Panc1 (cell line): ENCODE measurements at regions not wholly inside any gene's neighbourhood (a gene's known extent, or its start where the extent isn't known, plus 50 kb on each side); places are given as distances from the start of the nearest gene placed in this dataset.

ENCODE experiments used
- ATAC-seq: fragments of 200-7000 bp; cut with Tn5 transposase; 2 replicates; pipeline ENCODE4 v1.9.1; 2020; ENCODE audit warnings: mild to moderate bottlenecking, moderate library complexity
- BruUV-seq: library from RNA; stranded (reverse); fragments of 400-500 nt; replicated peaks from 2 replicates; lab custom pipeline; 2021; lab: Mats Ljungman, UMichigan
- CTCF ChIA-PET: fragments of 300-600 bp; sonication (Branson Sonifier 250); formaldehyde crosslinking; loops from one replicate; lab custom pipeline; 2022; ENCODE audit warnings: antibody characterized with exemption; lab: Charles Lee
- POLR2A ChIA-PET: fragments of 300-600 bp; sonication (Branson Sonifier 250); formaldehyde crosslinking; loops from one replicate; lab custom pipeline; 2022; ENCODE audit warnings: antibody characterized with exemption; lab: Charles Lee
- DNase-seq: peaks from one replicate; pipeline ENCODE4 v3.0.0-alpha.2; 2010; ENCODE audit warnings: low read depth, low spot score
- H3K27ac ChIP-seq: 2 replicates; pipeline ENCODE4 v1.5.1; 2011; ENCODE audit warnings: mild to moderate bottlenecking, low read length, inconsistent platforms
- H3K27me3 ChIP-seq: fragments of 200-500 bp; sonication (Bioruptor generic); 2 replicates; pipeline ENCODE4 v1.6.0; 2014; ENCODE audit warnings: low read length, inconsistent platforms; ENCODE audit not compliant: control insufficient read depth, insufficient read depth
- H3K36me3 ChIP-seq: fragments of 200-500 bp; sonication (Bioruptor generic); 2 replicates; pipeline ENCODE4 v1.5.1; 2014; ENCODE audit warnings: inconsistent platforms, mild to moderate bottlenecking, low read length, moderate library complexity; ENCODE audit not compliant: control insufficient read depth, insufficient read depth
- H3K4me1 ChIP-seq: 2 replicates; pipeline ENCODE4 v1.5.1; 2011; ENCODE audit warnings: inconsistent platforms, mild to moderate bottlenecking, low read length, moderate library complexity; ENCODE audit not compliant: control insufficient read depth, insufficient read depth
- H3K4me3 ChIP-seq, 2 experiments: 2 replicates each; pipeline ENCODE4 v1.5.1; 2011 to 2012; ENCODE audit warnings: low read depth in 2 of 2, low read length in 2 of 2, mild to moderate bottlenecking in 2 of 2, inconsistent platforms in 1 of 2, moderate library complexity in 1 of 2
- H3K9me3 ChIP-seq: fragments of 200-500 bp; sonication (Bioruptor generic); 2 replicates; pipeline ENCODE4 v1.5.1; 2014; ENCODE audit warnings: low read depth, mild to moderate bottlenecking, inconsistent platforms, low read length, moderate library complexity; ENCODE audit not compliant: control insufficient read depth, insufficient read depth
- POLR2AphosphoS5 ChIP-seq: IDR thresholded peaks from 2 replicates; pipeline ENCODE4 v1.6.1; 2012; ENCODE audit warnings: mild to moderate bottlenecking, low read depth, low read length, moderate library complexity
- SIN3A ChIP-seq: IDR thresholded peaks from 2 replicates; pipeline ENCODE4 v1.6.1; 2012; ENCODE audit warnings: low read depth, mild to moderate bottlenecking, low read length, moderate library complexity, borderline replicate concordance; ENCODE audit not compliant: insufficient read depth
- TCF7L2 ChIP-seq: IDR thresholded peaks from 2 replicates; pipeline ENCODE4 v1.6.1; 2011; ENCODE audit warnings: mild to moderate bottlenecking, low read depth, low read length, inconsistent platforms
- in situ Hi-C: cut with HindIII; loops from 2 replicates; pipeline ENCODE4 v1.10.0; 2016; ENCODE audit warnings: low sequenced_read_pairs, low pct_unique_long_range_greater_than_20kb
- intact Hi-C: fragments of 100-400 bp; cut with micrococcal nuclease; formaldehyde crosslinking; loops from one replicate; pipeline ENCODE4 v1.10.0; 2022; ENCODE audit not compliant: unreplicated experiment
- TF ChIP-seq, protein P1 (sequence below), 2 experiments: IDR thresholded peaks; 2 replicates each; pipeline ENCODE4 v1.6.1; 2011 to 2012; ENCODE audit warnings: low read depth in 2 of 2, control low read depth in 1 of 2, low read length in 1 of 2, mild to moderate bottlenecking in 1 of 2, moderate library complexity in 1 of 2; ENCODE audit not compliant: insufficient read depth in 1 of 2
- TF ChIP-seq, protein P2 (sequence below): fragments of 450-650 bp; IDR thresholded peaks from 2 replicates; pipeline ENCODE4 v1.5.1; 2017; ENCODE audit warnings: mild to moderate bottlenecking

DNA sequence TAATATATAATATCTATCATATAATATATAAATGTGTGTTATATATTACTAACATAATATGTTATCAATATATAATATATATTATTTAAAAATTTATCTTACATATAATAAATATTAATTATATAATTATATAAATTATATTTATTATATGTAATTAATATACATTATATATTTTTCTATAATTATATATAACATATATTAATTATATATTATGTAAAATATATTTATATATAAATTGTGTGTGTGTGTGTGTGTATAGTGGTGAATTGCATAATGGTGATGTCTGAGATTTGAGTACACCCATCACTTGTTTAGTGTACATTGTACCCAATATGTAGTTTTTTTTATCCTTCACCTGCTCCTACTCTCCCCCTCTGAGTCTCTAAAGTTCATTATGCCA is 205.9 kb upstream of the KCNG1 start:
- DNase-seq (no peak), ATAC-seq (no peak)
- Histone ChIP-seq H3K27me3 (peaks cover 10% of the 10 kb centered on the region), H3K36me3 (no peaks in the 10 kb centered on the region), H3K4me1 (peaks cover 2% of the 10 kb centered on the region; the same call in 1 of the 2 replicates), H3K27ac (no peak overlapping the region), H3K9me3 (no peaks in the 10 kb centered on the region), H3K4me3 (no peak overlapping the region)
- in situ Hi-C loops (no loop called here), intact Hi-C loops (no loop called here)
- no TSS peak for BruUV-seq
- TF ChIP-seq, protein P1, sequence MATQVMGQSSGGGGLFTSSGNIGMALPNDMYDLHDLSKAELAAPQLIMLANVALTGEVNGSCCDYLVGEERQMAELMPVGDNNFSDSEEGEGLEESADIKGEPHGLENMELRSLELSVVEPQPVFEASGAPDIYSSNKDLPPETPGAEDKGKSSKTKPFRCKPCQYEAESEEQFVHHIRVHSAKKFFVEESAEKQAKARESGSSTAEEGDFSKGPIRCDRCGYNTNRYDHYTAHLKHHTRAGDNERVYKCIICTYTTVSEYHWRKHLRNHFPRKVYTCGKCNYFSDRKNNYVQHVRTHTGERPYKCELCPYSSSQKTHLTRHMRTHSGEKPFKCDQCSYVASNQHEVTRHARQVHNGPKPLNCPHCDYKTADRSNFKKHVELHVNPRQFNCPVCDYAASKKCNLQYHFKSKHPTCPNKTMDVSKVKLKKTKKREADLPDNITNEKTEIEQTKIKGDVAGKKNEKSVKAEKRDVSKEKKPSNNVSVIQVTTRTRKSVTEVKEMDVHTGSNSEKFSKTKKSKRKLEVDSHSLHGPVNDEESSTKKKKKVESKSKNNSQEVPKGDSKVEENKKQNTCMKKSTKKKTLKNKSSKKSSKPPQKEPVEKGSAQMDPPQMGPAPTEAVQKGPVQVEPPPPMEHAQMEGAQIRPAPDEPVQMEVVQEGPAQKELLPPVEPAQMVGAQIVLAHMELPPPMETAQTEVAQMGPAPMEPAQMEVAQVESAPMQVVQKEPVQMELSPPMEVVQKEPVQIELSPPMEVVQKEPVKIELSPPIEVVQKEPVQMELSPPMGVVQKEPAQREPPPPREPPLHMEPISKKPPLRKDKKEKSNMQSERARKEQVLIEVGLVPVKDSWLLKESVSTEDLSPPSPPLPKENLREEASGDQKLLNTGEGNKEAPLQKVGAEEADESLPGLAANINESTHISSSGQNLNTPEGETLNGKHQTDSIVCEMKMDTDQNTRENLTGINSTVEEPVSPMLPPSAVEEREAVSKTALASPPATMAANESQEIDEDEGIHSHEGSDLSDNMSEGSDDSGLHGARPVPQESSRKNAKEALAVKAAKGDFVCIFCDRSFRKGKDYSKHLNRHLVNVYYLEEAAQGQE (IDR thresholded peaks at IDR 0.05; ENCODE audit: insufficient read depth in 1 of 2, low read depth in 2 of 2, low read length in 1 of 2) = no peak
- TF ChIP-seq, protein P2, sequence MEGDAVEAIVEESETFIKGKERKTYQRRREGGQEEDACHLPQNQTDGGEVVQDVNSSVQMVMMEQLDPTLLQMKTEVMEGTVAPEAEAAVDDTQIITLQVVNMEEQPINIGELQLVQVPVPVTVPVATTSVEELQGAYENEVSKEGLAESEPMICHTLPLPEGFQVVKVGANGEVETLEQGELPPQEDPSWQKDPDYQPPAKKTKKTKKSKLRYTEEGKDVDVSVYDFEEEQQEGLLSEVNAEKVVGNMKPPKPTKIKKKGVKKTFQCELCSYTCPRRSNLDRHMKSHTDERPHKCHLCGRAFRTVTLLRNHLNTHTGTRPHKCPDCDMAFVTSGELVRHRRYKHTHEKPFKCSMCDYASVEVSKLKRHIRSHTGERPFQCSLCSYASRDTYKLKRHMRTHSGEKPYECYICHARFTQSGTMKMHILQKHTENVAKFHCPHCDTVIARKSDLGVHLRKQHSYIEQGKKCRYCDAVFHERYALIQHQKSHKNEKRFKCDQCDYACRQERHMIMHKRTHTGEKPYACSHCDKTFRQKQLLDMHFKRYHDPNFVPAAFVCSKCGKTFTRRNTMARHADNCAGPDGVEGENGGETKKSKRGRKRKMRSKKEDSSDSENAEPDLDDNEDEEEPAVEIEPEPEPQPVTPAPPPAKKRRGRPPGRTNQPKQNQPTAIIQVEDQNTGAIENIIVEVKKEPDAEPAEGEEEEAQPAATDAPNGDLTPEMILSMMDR = no peak
- TF ChIP-seq TCF7L2 (no peak), POLR2AphosphoS5 (no peak), SIN3A (no peak)
- ChIA-PET CTCF (no interaction called here), POLR2A (no interaction called here)

DNA sequence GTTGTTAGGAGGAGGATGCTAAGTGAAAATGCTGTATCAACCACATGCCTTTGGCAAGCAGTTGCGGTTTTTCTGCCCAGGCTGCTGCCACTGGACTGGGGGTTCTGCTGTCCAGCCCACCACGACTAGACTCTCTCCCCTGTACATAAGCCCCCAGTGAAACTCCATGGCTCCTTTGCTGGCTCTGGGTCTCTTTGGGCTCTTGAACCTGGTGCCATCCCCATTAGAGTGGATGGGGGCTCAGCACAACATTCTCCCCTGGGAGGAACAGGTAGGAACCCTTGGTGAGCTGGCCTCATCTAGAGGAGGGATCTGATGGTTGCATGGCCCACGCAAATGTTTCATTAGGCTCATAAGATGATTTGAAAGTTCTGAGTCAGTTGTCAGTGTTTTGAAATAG is 204.8 kb upstream of the KCNG1 start:
- peaks cover 2% of the 10 kb centered on the region; the same call in 1 of the 2 replicates for H3K4me1 ChIP-seq
- ChIA-PET CTCF (no interaction called here), POLR2A (no interaction called here)
- H3K27ac ChIP-seq = no peak overlapping the region
- no TSS peak for BruUV-seq
- in situ Hi-C loops = no loop called here
- DNase-seq = no peak
- no peak overlapping the region for H3K4me3 ChIP-seq
- H3K9me3 ChIP-seq = no peaks in the 10 kb centered on the region
- H3K27me3 ChIP-seq = peaks cover 10% of the 10 kb centered on the region
- intact Hi-C loops = no loop called here
- ATAC-seq = no peak
- TF ChIP-seq, protein P2 = no peak
- TF ChIP-seq, protein P1 (IDR thresholded peaks at IDR 0.05; ENCODE audit: insufficient read depth in 1 of 2, low read depth in 2 of 2, low read length in 1 of 2) = no peak
- TF ChIP-seq POLR2AphosphoS5 (no peak), SIN3A (no peak), TCF7L2 (no peak)
- H3K36me3 ChIP-seq = no peaks in the 10 kb centered on the region
